ENCODE measurements at regions not wholly inside any gene's neighbourhood (a gene's known extent, or its start where the extent isn't known, plus 50 kb on each side); places are given as distances from the start of the nearest gene placed in this dataset.

DNA sequence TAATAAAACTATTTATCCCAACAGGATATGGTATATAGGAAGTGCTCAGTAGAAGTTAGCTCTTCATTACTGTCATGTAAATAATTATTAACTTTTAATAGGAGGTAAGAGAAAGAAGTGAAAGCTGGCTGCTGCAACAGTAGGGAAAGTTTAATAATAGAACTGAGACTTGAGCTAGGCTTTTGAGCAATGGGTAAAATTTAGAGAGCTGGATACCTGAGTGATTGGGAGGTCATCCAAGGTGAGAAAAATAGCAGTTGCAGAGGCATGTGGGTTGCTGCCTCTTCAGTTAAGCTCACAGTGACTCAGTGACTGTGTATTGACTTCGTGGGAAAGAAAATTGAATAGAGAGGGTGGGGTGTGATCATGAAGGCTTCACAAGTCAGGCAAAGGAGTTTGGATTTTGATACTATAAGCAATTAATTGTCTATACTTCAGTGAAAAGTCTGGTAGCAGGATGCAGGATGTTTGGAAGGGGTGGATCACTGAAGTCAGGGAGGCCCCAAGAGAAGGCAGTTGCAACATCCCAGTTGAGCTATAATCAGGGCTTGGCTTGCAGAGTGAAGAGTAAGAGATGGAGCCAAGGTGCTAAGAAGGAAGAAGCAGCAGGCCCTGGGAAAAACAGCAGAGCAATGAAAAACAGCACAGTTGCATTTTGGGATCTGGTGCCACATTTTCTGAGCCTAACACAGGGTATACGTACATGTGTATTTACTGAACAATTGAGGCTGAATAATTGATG is 172.0 kb upstream of the FRMD6 start:
- DNase-seq, result no peak

GRCh38 chr14:51481643-51482042 is 170.1 kb upstream of the FRMD6 start:
- DNase-seq, result no peak

- DNase-seq, result no peak
Measured at GRCh38 chr14:51482102-51482501, 169.6 kb upstream of the FRMD6 start.

DNA sequence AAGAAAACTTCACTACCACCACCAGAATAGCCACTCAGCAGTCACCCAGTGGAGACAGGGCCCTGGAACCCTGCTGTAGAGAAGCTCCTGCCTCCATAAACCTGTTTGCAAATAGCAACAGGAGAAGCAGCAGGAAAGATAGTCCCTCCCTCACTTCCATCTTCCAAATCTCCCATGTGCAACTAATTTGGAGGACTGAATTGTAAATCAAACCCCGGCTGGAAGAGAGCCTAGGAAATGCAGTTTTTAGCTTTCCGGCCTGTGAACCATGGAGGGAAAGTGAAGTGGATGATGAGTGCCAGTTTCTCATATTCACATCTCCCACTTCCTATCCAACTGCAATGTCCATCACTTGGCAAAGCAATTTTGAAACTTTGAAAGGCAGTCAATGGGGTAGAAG is 167.2 kb upstream of the FRMD6 start:
- peak; percentile 51 for DNase-seq

DNA sequence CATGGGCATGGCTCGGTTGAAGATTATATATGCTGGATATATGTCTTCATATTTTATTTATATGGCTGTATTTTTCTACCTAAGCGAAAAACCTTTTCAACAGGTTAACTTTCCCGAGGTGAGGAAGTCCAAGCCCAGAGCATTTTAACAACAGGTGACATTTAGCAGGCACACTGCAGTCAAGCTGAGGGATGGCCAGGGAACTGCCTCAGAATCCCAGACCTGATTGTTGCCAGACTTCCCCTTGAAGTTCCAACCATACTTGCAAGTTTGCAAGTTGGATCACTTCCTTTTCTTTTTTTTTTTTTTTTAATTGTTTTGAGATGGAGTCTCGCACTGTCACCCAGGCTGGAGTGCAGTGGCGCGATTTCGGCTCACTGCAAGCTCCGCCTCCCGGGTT is 166.0 kb upstream of the FRMD6 start:
- no peak for DNase-seq

GRCh38 chr14:51487848-51488247 is 163.9 kb upstream of the FRMD6 start:
- DNase-seq, result no peak

GRCh38 chr14:51488569-51489220 is 163.0 kb upstream of the FRMD6 start:
- DNase-seq, result no peak

DNA sequence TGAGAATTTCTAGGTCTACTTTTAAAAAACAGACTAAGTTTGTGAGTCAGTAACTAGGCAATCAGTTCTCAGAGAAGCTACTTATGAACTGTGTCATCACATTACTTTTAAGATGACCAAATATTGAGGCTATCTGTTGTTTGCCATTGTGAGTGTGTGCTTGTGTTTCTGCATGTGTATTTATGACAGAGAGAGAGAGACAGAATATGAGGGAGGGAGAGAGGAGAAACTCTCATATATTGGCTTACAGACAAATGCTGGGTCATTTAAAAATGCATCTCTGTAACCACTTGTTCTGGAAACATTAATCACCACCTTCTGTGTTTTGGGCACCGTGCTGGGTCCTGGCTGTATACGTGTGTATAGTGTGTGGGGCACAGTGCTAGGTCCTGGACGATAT is 161.5 kb upstream of the FRMD6 start:
- DNase-seq, result no peak

DNA sequence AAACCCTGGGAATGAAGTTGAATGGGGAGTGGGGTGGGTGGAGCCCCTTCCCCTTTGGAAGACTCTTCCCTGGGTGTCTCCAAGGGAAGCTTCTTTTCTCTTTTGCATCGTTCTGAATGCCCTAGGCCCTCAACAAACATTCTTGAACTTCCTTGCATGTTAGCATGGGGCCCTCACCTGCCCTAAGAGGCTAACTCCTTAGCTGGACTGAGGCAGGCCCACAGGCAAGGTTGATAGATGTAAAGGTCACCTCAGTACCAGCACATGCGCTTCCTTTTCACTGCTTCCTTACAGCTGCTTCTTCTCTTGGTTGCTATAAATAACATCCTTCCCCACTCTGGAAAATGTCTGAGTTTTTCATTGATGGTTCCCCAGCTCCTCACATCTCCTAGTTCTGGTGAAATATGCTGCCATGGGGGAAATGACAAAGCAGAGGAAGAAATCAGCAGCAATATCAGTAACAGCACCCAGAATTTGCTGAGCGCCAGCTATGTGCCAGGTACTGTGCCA is 160.6 kb upstream of the FRMD6 start:
- no peak for DNase-seq

DNA sequence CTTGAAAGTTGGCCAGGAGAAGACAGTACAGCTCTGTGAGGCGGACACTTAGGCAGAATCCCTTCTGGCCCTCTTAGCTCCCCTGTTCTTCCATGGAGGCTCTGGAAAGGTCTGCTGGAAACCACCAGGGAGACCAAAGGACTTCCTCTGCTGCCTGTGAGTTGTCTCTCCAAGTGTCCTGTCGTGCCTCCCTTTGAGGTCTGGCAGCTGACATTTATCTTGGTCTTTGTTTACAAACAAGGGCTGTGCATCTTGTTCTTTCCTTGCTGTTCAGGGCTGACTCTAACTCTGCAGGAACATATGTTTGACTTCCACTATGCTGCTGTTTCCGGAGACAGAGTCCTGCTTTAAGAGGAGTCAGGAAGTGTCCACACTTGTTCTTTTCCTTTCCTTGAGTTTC is 159.9 kb upstream of the FRMD6 start:
- no peak for DNase-seq

DNA sequence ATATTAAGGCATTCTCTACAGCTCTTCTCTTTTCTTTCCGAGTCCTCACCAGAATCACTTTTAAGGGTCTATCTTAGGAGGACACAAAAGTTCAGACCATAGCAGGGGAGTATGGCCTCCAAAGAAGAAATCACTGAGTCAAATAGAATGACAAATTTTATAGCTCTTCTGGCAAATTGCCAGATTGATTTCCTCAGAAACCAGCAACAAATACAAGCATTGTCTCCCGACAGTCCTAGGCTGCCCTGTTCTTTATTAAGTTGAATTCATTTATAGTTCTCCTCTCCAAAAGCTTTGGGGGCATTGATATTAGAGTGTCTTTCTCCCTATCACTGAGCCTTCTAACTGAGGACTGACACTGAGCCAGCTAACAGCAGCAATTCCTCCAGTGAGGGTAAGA is 156.4 kb upstream of the FRMD6 start:
- no peak for DNase-seq

- no peak for DNase-seq
Measured at GRCh38 chr14:51498411-51499227, 153.1 kb upstream of the FRMD6 start.

GRCh38 chr14:51500776-51501175 is 150.9 kb upstream of the FRMD6 start:
- DNase-seq, result no peak

DNA sequence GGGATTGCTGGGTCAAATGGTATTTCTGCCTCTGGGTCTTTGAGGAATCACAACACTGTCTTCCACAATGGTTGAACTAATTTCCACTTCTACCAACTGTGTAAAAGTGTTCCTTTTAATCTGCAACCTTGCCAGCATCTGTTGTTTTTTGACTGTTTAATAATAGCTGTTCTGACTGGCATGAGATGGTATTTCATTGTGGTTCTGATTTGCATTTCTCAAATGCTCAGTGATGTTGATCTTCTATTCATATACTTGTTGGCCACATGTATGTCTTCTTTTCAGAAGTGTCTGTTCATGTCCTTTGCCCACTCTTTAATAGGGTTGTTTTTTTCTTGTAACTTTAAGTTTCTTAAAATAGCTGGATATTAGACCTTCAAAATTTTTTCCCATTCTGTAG is 150.0 kb upstream of the FRMD6 start:
- no peak for DNase-seq

DNA sequence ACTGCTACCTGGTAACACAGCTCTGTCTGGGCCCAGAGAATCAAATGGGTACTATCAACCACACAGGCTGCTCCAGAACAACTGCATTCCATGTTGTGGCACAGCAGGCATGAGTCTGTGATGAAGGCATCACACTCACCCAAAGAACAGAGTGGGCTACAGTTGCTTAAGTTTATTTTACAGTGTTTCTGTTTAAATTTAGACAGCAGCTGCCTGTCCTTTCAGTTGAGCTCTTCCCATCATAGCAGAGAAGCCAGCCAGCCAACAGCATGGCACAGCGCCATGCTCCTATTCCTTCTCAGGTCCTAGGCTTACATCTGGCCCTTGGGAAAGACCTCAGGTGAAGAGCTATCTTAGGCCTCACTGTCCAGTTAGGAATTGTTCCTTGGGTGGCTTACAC is 147.0 kb upstream of the FRMD6 start:
- no peak for DNase-seq

- DNase-seq, result peak; percentile 50
Measured at GRCh38 chr14:51507511-51507905, 144.2 kb upstream of the FRMD6 start.

- peak; percentile 86 for DNase-seq
Measured at GRCh38 chr14:51507906-51508511, 143.7 kb upstream of the FRMD6 start.

DNA sequence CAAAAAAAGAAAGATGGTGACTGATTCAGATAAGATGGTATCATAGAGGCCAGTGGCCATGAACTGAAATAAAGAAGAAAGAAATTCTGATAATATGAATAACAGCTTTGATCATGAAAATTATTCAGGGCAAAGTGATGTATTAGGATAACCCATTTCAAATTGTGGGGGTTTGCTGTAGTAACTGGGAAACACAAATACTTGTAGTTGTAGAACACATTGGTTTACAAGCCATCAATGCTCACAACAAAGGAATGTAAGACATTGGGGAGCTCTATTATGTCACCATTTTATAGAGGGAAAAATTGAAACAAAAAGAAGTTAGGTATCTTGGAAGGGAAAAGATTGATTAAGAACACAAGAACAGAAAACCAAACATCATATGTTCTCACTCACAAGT is 140.4 kb upstream of the FRMD6 start:
- DNase-seq, result no peak

- DNase-seq, result no peak
Measured at GRCh38 chr14:51512316-51512715, 139.4 kb upstream of the FRMD6 start.

GRCh38 chr14:51513281-51513680 is 138.4 kb upstream of the FRMD6 start:
- no peak for DNase-seq

DNA sequence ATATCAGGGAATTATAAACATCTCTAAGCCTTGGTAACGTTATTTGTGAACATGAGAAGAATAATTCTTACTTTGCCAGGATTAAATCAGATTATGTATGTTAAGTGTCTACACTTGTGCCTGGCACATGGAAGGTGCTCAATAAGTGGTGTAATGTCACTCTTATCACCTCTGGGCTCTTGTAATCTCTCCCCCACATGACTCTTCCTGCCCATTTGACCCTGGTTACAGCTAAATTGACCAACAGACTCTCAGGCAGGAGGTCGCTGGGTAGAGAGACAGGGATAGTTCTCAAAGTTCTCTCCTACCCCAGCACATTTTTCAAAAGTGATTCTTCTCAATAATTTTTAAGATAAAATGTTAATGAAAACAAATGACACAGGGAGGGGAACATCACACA is 137.8 kb upstream of the FRMD6 start:
- no peak for DNase-seq

DNA sequence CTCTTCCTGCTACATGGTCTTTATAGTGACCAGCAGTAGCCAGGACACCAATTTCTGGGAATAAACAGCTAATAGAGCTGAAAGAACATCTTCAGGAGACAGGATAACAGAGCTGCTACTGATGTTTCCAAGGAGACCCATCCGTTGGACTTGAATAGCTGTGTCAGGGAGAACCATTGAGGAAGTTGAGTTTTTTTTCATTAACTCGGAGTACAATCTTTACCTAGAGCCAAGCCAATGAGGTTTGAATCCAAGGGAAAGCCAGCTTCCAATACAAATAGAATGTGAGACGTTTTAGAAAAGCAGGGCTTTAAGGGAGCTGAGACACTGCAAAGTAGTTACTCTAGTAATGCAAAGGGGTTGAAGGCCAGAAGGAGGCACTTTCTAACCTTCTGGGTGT is 136.1 kb upstream of the FRMD6 start:
- no peak for DNase-seq

GRCh38 chr14:51516706-51517395 is 134.9 kb upstream of the FRMD6 start:
- peak; percentile 81 for DNase-seq
